CMK (cell line): ENCODE measurements at regions not wholly inside any gene's neighbourhood (a gene's known extent, or its start where the extent isn't known, plus 50 kb on each side); places are given as distances from the start of the nearest gene placed in this dataset.

Source experiments
- DNase-seq: peaks from one replicate; pipeline ENCODE4 v3.0.0-alpha.2; 2010; ENCODE audit warnings: low read depth

DNA sequence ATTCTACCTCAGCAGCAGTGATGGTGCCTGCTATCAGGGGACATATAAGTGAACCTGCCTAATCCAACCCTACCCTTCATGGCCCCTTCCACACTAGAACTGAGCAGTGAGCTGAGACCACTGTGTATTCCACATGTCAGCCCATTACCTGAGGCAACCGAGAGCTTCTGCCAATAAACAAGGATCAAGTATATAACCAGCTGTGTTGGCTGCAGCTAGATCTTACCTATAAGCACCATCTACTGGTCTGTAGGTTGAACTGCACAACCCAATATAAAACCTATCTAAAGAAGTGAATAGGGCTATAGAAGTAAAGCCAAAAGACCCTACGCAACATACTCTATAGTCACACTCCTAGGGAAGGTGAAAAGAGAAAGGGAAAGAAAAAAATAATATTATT, 376.9 kb downstream of the HHIPL2 start:
- DNase-seq: peak; percentile 7

DNA sequence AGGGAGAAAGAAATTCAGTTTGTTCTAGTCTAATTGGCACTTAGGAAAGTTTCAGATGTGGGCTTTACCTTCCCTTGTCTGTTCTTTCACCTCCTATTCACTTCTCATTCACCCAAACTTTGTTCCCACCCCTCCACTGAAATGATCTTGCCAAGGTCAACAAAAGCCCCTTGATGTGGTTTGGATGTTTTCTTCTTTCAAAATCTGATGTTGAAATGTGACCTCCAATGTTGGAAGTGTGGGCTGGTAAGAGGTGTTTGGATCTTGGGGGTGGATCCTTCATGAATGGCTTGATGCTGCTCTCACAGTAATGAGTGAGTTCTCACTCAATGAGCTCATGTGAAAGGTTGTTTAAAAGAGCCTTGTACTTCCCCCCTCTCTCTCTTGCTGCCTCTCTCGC, 379.3 kb downstream of the HHIPL2 start:
- no peak for DNase-seq

DNA sequence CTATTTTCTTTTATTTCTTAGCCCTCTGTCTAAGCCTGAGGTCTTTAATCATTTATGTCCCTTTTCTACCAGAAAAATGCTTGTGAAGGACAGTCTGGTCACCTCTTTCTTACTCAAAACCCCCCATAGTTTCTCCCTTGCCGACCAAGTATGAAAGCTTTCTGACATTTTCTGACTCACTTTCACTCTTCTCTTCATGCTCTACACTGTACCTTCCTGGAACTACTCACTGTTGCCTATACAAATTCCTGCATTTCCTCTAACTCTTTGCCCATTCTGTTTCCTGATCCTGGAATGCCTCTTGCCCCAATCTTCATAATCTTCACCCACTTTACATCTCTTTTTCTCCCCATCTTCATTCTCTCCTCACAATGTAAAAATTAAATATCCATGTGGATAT, 380.0 kb downstream of the HHIPL2 start:
- no peak for DNase-seq

DNA sequence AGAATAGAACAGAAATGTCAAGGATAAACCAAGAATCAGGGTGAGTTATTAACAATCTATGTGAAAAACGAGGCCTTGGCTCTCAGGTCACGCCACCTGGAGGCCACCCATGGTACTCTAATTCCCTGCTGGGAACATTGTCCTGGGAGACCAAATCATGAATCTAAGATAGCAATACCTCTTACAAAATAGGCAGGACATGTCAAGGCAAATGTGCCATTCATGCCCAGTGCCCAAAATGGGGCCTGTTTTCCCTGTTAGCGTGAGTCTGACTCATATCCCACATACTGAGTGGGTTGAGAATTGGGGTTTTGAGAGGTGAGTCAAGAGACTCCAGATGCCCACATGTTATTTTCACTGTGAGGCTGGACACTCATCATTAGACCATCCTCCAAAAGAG, 380.8 kb downstream of the HHIPL2 start:
- DNase-seq: peak; percentile 17

DNA sequence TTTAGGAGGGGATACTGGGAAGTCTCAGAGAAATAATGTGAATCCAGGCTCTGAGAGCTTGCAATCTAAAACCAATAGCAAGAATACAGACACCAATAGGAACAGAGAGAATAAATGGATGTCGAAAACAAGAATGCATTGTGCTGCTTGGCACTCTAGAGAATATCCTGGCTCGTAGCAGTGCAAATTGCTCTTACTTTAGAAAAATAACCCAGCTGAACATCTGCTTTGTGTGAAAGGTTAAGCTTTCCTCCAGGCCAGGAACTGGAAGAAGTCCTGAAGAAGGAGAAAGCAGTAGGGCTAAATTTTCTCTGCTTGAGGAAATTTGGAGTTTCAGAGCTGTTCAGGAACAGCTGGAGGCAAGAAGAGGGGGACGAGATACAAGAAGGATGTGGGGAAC, 382.3 kb downstream of the HHIPL2 start:
- no peak for DNase-seq

DNA sequence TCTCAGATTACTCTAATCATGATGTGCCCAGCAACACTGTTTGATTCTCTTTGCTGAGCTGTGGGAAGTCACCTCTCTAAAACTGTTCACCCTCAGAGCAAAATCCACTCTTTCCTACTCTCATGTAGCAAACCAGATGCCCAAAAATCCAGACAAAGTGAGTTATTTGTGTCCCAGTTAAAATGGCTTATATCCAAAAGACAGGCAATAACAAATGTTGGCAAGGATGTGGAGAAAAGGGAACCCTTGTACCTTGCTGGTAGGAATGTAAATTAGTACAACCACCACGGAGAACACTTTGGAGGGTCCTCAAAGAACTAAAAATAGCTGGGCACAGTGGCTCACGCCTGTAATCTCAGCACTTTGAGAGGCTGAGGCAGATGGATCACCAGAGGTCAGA, 384.0 kb downstream of the HHIPL2 start:
- no peak for DNase-seq

DNA sequence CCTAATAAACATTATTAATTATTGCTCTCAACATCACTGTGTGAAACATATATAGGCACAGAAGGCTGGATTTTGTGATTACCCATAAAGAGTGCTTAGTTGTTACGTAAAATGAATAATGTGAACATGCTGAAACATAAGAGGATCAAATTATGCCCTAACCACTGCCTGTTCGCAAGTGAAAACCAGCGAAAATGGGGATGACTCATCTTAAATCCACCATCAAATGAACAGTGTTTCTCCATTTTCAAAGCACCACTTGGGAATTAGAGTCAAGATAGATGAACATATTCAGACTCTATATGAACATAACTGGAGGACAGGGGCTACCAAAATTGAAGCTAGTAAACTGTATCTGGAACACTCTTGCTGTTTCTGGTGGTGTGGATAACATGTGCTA, 386.2 kb downstream of the HHIPL2 start:
- DNase-seq: no peak

DNA sequence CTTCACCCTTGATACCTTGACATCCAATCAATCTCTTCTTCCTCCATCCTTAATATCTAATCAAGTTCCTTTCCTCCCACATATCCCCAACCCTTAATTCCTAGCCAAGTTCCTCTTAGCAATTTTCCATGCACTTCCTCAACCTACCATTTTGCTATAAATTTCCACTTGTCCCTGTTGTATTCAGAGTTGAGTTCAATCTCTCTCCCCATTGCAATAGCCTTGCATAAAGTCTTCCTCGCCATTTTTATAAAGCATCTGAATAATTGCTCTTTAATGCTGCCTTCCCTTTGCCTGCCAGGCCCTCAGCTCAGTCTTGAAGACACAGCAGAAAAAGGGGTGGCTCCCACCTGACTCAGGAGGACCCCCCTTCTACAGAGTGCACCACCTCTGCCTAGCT, 390.3 kb downstream of the HHIPL2 start:
- DNase-seq: no peak

DNA sequence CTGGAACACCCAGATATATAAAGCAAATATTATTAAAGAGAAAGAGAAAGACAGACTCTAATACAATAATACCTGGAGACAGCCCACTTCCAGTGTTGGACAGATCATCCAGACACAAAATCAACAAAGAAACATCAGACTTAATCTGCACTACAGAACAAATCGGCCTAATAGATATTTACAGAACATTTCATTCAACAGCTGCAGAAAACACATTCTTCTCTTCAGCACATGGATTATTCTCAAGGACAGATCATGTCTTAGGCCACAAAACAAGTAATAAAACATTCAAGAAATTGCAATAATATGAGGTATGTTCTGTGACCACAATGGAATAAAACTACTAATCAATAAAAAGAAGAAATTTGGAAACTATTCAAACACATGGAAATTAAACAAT, 398.3 kb upstream of the DUSP10 start:
- DNase-seq: no peak

DNA sequence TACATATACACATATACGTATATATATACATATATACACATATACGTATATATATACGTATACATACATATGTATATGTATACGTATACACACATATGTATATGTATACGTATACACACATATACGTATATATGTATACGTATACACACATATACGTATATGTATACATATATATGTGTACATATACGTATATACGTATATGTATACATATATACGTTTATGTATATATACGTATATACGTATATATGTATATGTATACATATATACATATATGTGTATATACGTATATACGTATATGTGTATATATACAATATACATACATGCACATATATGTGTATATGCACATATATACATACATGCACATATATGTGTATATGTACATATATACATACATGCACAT, 396.2 kb upstream of the DUSP10 start:
- DNase-seq: no peak

DNA sequence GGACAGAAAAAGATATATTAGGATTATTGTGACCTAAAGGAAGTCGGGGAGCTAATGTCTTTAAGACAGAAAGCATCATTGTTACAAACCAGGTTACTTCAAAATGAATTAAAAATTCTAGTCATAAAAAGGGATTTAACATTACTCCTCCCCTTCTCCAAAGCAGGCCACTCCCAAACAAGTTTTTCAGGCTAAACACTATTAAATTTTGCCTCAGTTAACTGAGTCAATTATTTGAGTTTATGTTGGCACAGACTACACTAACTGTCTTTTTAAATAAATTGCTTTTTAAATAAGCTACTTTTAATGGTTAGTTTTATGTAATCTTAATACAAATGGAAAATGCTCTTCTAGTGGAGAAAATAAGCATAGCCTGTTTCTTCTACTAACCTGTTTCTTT, 395.0 kb upstream of the DUSP10 start:
- no peak for DNase-seq

DNA sequence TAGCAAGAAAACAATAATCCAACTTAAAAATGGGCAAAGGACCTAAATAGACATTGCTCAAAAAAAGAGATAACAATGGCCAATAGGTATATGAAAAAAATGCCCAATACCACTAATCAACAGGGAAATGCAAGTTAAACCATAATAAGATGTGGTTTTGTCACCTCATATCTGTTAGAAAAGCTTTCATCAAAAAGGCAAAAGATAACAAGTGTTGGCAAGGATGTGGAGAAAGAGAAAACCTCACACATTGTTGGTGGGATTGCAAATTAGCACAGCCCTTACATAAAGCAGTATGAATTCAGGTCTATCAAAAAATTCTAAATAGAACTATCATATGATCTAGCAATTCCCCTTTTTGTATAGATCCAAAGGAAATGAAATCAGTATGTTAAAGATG, 387.2 kb upstream of the DUSP10 start:
- no peak for DNase-seq

DNA sequence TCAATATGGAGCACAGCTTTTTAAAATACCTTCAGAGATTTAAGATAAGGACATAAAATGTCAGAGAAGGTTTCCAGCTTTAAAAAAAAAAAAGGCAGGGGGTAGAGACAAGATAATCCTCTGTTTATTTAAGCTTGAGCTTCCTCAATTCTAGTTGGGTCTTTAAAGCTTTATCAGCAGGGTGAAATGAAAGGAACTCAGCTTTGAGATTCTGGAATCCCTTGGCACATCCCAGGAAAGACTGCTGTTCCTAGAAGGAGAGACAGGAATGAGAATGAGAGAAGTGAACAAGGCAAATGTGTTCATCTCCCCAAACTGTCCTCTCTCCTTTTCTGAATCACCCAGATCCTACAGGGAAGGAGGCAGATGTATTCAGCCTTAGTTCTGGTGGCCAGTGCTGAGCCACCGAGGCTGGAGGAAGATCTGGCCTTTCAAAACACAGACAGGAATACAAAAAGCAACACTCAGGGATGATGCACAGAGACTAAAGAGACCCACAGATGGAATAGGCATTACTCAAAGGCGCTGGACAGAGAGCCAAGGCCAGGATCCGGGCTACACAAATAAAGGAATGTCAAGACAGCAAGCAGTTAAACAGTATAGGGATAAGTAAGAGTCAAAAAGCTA, 385.8 kb upstream of the DUSP10 start:
- no peak for DNase-seq

DNA sequence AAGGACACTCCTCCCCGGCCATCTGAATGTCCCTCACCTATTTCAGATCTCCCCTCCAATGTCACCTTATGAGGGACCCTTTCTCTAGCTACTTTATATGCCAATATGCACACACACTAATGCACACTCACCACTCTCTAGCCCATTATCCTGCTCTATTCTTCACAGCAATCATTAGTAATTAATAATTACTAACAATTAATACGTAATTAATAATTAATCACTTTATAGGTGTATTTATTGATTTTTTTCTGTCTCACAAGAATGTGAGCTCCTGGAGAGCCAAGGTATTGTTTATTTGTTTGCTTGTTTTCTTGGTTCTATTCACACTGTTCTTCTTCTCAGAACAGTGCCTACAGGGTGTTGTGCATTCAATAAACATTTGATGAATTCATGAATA, 385.2 kb upstream of the DUSP10 start:
- no peak for DNase-seq

DNA sequence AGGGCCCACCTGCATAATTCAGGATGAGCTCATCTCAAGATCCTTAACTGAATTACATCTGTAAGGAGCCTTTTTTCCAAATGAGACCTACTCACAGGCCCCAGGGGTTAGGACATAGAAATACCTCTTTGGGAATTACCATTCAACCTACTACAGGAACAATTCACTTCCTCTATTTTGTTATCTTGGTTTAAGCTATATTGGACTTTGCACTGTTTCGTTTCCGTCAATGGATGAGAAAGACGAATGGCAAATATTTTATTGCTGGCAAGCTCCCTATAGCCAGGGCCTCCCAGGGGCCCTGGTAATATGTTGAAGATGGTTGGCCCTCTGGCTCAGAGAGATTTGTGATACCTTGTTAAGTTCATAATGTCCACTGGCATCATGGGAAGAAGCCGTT, 384.2 kb upstream of the DUSP10 start:
- DNase-seq: no peak

DNA sequence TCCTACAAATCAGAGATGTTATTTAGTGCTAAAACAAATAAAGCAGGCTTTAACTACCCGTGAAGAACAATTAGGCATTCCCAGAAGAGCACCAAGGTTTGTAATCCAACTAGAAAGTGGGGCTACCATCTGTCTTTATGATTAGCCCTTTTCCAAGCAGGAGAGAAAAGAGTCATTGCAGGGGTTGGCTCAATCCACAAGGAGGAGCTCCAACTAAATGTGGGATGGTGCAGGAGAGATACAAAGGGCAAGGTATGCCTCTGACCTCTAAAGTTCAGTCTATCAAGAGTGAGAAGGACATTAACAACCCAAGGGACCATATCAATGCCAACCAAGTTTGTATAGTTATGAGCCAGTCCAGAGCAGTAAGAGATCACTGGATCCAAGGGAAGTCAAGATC, 382.7 kb upstream of the DUSP10 start:
- DNase-seq: no peak

DNA sequence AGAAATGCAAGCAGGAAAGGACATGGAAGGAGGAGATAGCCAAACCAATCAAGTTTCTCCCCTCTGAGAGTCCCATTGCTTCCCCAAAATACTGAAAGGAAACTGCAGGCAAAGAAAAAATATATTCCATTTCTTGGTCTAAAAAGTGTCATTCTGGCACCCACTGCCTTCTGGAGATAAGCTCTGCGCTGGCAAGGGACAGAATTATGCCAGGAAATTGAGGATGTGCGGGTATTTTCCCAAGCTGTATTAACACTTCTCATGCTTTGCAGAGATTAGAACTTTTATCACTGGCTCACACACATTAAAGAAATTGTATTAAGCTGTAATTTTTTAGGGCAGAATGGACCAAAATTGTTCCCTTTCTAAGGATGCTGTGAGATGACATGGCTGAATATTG, 381.2 kb upstream of the DUSP10 start:
- DNase-seq: no peak

DNA sequence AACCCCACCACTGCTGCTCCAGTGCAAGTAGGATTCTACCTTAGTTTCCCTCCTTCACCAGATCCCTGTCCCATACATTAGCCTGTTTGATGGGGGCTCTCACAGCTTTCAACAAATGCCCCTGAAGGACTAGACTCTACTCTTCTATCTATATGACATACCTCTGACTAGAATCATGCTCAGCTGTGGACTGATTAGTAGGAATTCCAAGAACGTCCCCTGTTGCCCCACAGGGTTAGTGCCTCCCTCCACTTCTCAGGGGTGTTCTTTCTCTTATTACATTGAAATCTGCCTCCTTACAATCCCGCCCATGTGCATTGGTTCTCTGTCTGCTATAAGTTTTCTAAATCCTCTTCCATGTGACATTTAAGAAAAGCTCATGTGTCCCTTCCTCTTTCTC, 375.9 kb upstream of the DUSP10 start:
- no peak for DNase-seq

DNA sequence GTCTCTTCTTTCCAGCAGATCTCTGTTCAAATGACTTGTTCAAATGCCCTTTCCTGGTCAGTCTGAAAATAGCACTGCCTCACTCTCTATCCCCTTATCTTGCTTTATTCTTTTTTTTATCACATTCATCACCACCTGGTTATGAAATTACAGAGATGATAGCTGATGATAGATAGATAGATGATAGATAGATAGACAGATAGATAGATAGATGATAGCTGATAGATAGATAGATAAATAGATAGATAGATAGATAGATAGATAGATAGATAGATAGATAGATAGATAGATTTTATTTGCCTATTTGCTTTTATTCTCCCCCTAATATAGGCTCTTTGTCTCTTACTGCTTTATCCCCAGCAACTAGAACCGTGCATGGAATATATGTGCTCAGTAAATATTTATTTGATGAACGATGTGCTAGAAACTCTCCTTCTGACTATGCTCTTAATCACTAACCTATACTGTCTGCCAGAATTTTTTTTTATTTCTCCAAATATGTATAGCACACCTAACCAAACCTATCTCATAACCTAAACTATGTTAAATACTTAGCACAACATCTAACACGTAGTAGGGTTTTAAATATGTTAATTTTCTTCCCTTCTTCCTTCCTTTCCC, 372.8 kb upstream of the DUSP10 start:
- no peak for DNase-seq

DNA sequence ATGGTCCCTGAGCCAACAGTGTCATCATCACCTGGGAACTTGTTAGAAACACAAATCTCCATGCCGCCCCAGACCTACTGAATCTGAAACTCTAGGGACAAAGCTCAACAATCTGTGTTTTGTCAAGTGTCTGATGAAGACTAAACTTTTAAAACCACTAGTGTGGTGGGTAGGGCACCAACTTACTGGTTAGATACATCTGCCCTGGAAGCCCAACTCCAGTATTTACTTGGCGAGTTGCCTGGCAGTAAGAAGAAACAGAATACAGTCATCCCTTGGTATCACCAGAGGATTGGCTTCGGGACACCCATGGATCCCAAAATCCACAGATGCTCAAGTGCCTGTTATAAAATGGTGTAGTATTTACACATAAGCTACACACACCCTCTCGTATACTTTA, 367.9 kb upstream of the DUSP10 start:
- no peak for DNase-seq

DNA sequence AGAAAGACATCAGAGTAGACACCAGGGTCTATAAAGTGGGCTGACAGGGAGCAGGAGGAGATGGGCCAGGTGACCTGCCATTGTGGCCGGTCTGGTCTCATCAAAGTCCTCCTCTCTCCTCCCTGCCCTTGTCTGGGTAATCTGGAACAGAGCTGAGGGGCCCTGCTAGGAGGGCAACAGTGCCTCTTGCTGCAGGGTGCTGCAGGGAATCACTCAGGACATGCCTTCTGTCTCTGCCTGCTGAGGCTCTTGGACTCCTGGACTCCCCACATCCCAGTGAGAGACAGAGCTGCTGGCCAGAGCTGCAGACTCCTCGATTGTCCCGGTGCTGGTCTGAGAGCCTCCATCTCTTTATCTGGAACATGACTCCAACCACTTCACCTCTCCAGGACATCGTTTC, 366.1 kb upstream of the DUSP10 start:
- DNase-seq: no peak

DNA sequence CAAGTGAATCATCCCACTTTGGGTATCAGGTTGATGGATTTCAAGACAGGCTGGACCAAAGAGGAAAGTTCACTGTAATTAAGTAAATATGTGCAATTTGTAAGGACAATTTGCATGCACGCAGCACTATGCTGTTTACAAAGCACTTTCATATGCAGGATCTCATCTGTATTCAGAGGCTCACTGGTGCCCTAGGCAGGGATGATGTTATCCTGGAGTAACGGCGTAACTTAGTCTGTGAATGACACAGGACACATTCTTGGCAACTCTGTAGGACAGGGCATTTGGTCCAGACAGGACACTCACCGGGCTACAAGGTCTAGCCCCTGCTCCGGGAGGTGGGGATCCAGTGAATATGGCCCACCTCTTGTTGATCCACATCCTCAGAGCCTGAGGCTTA, 365.4 kb upstream of the DUSP10 start:
- no peak for DNase-seq

DNA sequence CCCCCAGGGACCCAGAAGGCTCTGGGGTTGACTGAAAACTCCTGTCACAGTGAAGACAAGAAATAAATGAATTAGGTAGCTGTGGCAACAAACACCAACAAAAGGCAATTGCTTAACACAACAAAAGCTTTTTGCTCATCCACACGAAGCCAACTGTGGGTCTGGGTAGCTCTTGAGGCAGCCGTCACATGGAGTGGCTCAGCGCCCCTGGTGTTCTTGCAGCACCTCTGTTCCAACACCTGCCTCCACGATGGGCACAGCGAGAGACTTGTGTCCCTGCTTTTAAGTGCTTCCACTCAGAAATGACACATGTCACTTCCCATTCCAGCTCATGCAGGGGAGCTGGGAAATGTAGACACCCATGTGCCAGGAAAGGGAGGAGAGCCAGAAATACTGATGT, 364.5 kb upstream of the DUSP10 start:
- peak; percentile 11 for DNase-seq

DNA sequence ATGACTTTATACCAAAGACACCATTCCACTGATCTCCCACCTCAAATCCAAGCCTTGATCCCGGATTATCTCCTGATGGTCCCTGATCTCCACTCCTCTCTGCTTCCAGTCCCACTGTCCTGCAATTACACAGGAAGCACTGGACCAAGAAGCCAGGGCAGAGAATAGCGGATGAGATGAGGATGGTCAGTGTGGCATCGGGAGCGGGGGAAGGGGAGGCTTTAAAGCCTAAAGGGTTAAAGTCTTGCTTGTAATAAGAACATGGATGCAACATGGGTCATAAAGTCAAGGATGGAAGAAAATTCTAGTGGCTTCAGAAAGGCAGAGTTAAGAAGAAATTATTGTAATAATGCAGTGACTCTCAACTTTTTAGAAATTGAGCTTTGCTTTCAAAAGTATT, 364.0 kb upstream of the DUSP10 start:
- no peak for DNase-seq

DNA sequence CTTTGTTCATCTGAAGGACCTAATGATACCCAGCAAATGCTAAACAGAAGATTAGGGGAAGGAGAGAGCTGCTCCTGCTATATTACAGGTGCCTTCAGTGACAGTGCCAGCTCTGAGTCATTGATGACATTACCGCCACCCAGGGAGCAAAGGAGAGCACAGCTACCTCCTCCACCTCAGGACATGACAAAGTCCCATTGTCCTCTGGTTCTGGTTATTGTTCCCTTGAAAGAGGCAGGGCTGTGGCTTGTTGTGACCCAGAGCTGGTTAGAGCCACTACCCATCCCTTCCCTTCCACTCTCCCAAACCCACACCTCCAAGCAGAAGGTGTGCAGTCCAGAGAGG, 363.5 kb upstream of the DUSP10 start:
- DNase-seq: no peak
